Mesenteric fat pad (tissue), 1 donor: ENCODE measurements at regions not wholly inside any gene's neighbourhood (a gene's known extent, or its start where the extent isn't known, plus 50 kb on each side); places are given as distances from the start of the nearest gene placed in this dataset.

ENCODE experiments used
- DNase-seq: peaks from one replicate; pipeline ENCODE4 v3.0.0-alpha.2; 2020; ENCODE audit warnings: low spot score
- donor health status: DM: yes; HTN: yes; CAD: no.

- peak; percentile 51 for DNase-seq
These were observed 175.2 kb downstream of the MRPL14 start for GRCh38 chr6:43951756-43952675.

GRCh38 chr6:43951063-43951755 lies 176.0 kb downstream of the MRPL14 start:
- DNase-seq: peak; percentile 85

GRCh38 chr6:43950731-43951062 lies 176.6 kb downstream of the MRPL14 start:
- no peak for DNase-seq

- DNase-seq: peak; percentile 82
These were observed 177.1 kb downstream of the MRPL14 start for GRCh38 chr6:43950051-43950605.

GRCh38 chr6:43949551-43949991 lies 177.7 kb downstream of the MRPL14 start:
- peak; percentile 35 for DNase-seq

- peak; percentile 53 for DNase-seq
These were observed 178.4 kb downstream of the MRPL14 start for GRCh38 chr6:43948527-43949485.

GRCh38 chr6:43947860-43948259 lies 177.8 kb downstream of the VEGFA start:
- DNase-seq: peak; percentile 9

GRCh38 chr6:43946641-43947363 lies 176.8 kb downstream of the VEGFA start:
- DNase-seq: no peak

GRCh38 chr6:43945768-43946080 lies 175.7 kb downstream of the VEGFA start:
- no peak for DNase-seq

- DNase-seq: no peak
These were observed 175.1 kb downstream of the VEGFA start for GRCh38 chr6:43944908-43945767.

GRCh38 chr6:43943781-43944250 lies 173.8 kb downstream of the VEGFA start:
- peak; percentile 59 for DNase-seq

- DNase-seq: peak; percentile 47
These were observed 173.2 kb downstream of the VEGFA start for GRCh38 chr6:43943099-43943766.

GRCh38 chr6:43942616-43943015 lies 172.6 kb downstream of the VEGFA start:
- DNase-seq: peak; percentile 33

- DNase-seq: peak; percentile 72
These were observed 172.0 kb downstream of the VEGFA start for GRCh38 chr6:43942011-43942442.

GRCh38 chr6:43941174-43941573 lies 171.2 kb downstream of the VEGFA start:
- DNase-seq: no peak

- DNase-seq: peak; percentile 73
These were observed 170.5 kb downstream of the VEGFA start for GRCh38 chr6:43940393-43941087.

GRCh38 chr6:43940071-43940392 lies 170.0 kb downstream of the VEGFA start:
- DNase-seq: no peak
